Large intestine (tissue), 3 donors: ENCODE measurements at regions not wholly inside any gene's neighbourhood (a gene's known extent, or its start where the extent isn't known, plus 50 kb on each side); places are given as distances from the start of the nearest gene placed in this dataset.

ENCODE experiments used
- DNase-seq, 2 donors: peaks; one replicate each; pipeline versions ENCODE4 v3.0.0 to v3.0.0-alpha.2; 2013
- H3K27ac ChIP-seq: one replicate; pipeline ENCODE4 v1.5.1; 2013; ENCODE audit warnings: low read length
- H3K27me3 ChIP-seq: 2 replicates; pipeline ENCODE4 v1.6.1; 2013; ENCODE audit warnings: low read length; ENCODE audit not compliant: control insufficient read depth, insufficient read depth
- H3K36me3 ChIP-seq: 2 replicates; pipeline ENCODE4 v1.6.1; 2013; ENCODE audit warnings: low read length; ENCODE audit not compliant: control insufficient read depth, insufficient read depth
- H3K4me1 ChIP-seq: one replicate; pipeline ENCODE4 v1.6.1; 2013; ENCODE audit warnings: low read length; ENCODE audit not compliant: control insufficient read depth, insufficient read depth
- H3K4me3 ChIP-seq: one replicate; pipeline ENCODE4 v1.5.1; 2013; ENCODE audit warnings: low read length
- H3K9me3 ChIP-seq: one replicate; pipeline ENCODE4 v1.6.1; 2013; ENCODE audit warnings: mild to moderate bottlenecking, low read depth, low read length, moderate library complexity; ENCODE audit not compliant: control insufficient read depth
- WGBS: methylation state at CpG from one replicate; pipeline ENCODE4 v1.1.5; 2013; ENCODE audit warnings: low lambda C conversion rate; ENCODE audit not compliant: insufficient coverage; 5-methylcytosine and 5-hydroxymethylcytosine counted together

- Histone ChIP-seq H3K36me3 (no peaks in the 10 kb centered on the region), H3K27me3 (no peaks in the 10 kb centered on the region), H3K27ac (no peak overlapping the region), H3K9me3 (no peaks in the 10 kb centered on the region), H3K4me3 (no peak overlapping the region), H3K4me1 (no peaks in the 10 kb centered on the region)
- no peak for DNase-seq
- 80% methylated on average over 1 of the region's 3 CpGs for WGBS
Measured at GRCh38 chr13:33744589-33745369, 73.2 kb upstream of the RFC3 start.

- H3K36me3 ChIP-seq, result no peaks in the 10 kb centered on the region
- 69% methylated on average over 3 of the region's 7 CpGs for WGBS
Measured at GRCh38 chr13:33745370-33746324, 72.3 kb upstream of the RFC3 start.

GRCh38 chr13:33746867-33747266 is 71.1 kb upstream of the RFC3 start:
- Histone ChIP-seq H3K36me3 (no peaks in the 10 kb centered on the region), H3K4me1 (no peaks in the 10 kb centered on the region), H3K9me3 (no peaks in the 10 kb centered on the region), H3K27ac (no peak overlapping the region), H3K27me3 (no peaks in the 10 kb centered on the region), H3K4me3 (no peak overlapping the region)
- WGBS, result 100% methylated on average over 1 of the region's 2 CpGs
- DNase-seq, result no peak

More at GRCh38 chr13:33745370-33746324, 72.3 kb upstream of the RFC3 start:
- H3K4me3 ChIP-seq, result no peak overlapping the region
- H3K27me3 ChIP-seq, result no peaks in the 10 kb centered on the region
- no peaks in the 10 kb centered on the region for H3K4me1 ChIP-seq
- no peak overlapping the region for H3K27ac ChIP-seq
- no peak for DNase-seq
- no peaks in the 10 kb centered on the region for H3K9me3 ChIP-seq

- Histone ChIP-seq H3K27me3 (no peaks in the 10 kb centered on the region), H3K9me3 (no peaks in the 10 kb centered on the region), H3K4me1 (no peaks in the 10 kb centered on the region), H3K4me3 (no peak overlapping the region), H3K36me3 (no peaks in the 10 kb centered on the region), H3K27ac (no peak overlapping the region)
- DNase-seq, result no peak
- WGBS, result no CpG with 5 or more reads among the region's 2 CpGs
Measured at GRCh38 chr13:33751151-33751550, 66.8 kb upstream of the RFC3 start.

- no peaks in the 10 kb centered on the region for H3K4me1 ChIP-seq
- no peaks in the 10 kb centered on the region for H3K27me3 ChIP-seq
- no peaks in the 10 kb centered on the region for H3K9me3 ChIP-seq
- H3K4me3 ChIP-seq, result no peak overlapping the region
- no peak for DNase-seq
- no peaks in the 10 kb centered on the region for H3K36me3 ChIP-seq
- H3K27ac ChIP-seq, result no peak overlapping the region
Measured at GRCh38 chr13:33752094-33752493, 65.9 kb upstream of the RFC3 start.

- Histone ChIP-seq H3K4me3 (no peak overlapping the region), H3K4me1 (no peaks in the 10 kb centered on the region), H3K36me3 (no peaks in the 10 kb centered on the region), H3K27ac (no peak overlapping the region), H3K9me3 (no peaks in the 10 kb centered on the region), H3K27me3 (no peaks in the 10 kb centered on the region)
- no CpG with 5 or more reads among the region's 6 CpGs for WGBS
- DNase-seq, result no peak
Measured at GRCh38 chr13:33752597-33752996, 65.4 kb upstream of the RFC3 start.

- Histone ChIP-seq H3K36me3 (no peaks in the 10 kb centered on the region), H3K9me3 (no peaks in the 10 kb centered on the region), H3K4me3 (no peak overlapping the region), H3K27me3 (no peaks in the 10 kb centered on the region), H3K4me1 (no peaks in the 10 kb centered on the region), H3K27ac (no peak overlapping the region)
- WGBS, result no CpG with 5 or more reads among the region's 3 CpGs
- DNase-seq, result no peak
Measured at GRCh38 chr13:33756929-33757328, 61.0 kb upstream of the RFC3 start.

- Histone ChIP-seq H3K4me1 (no peaks in the 10 kb centered on the region), H3K4me3 (no peak overlapping the region), H3K36me3 (no peaks in the 10 kb centered on the region), H3K27me3 (no peaks in the 10 kb centered on the region), H3K27ac (no peak overlapping the region), H3K9me3 (no peaks in the 10 kb centered on the region)
- DNase-seq, result no peak
- no CpG with 5 or more reads among the region's 2 CpGs for WGBS
Measured at GRCh38 chr13:33757713-33758112, 60.2 kb upstream of the RFC3 start.

GRCh38 chr13:33758113-33758512 is 59.8 kb upstream of the RFC3 start:
- Histone ChIP-seq H3K4me1 (no peaks in the 10 kb centered on the region), H3K36me3 (no peaks in the 10 kb centered on the region), H3K27me3 (no peaks in the 10 kb centered on the region), H3K4me3 (no peak overlapping the region), H3K9me3 (no peaks in the 10 kb centered on the region), H3K27ac (no peak overlapping the region)
- DNase-seq, result no peak

- no peak for DNase-seq
- 100% methylated on average over 1 of the region's 6 CpGs for WGBS
- H3K9me3 ChIP-seq, result no peaks in the 10 kb centered on the region
- H3K27me3 ChIP-seq, result no peaks in the 10 kb centered on the region
- H3K4me3 ChIP-seq, result no peak overlapping the region
- no peak overlapping the region for H3K27ac ChIP-seq
- no peaks in the 10 kb centered on the region for H3K36me3 ChIP-seq
- H3K4me1 ChIP-seq, result no peaks in the 10 kb centered on the region
Measured at GRCh38 chr13:33761740-33762139, 56.2 kb upstream of the RFC3 start.
